Thoracic aorta (tissue), 2 donors: ENCODE measurements at regions not wholly inside any gene's neighbourhood (a gene's known extent, or its start where the extent isn't known, plus 50 kb on each side); places are given as distances from the start of the nearest gene placed in this dataset.

ENCODE experiments used
- ATAC-seq: fragments of 150-250 bp; one replicate; pipeline ENCODE4 v1.8.0; 2017; ENCODE audit warnings: low read depth; ENCODE audit not compliant: insufficient number of reproducible peaks, low FRiP score
- DNase-seq: peaks from one replicate; pipeline ENCODE4 v3.0.0-alpha.2; 2020; ENCODE audit warnings: low spot score
- H3K27ac ChIP-seq, 2 donors: fragments of 200-600 bp; sonication (generic); 1 replicate in 1 of 2; 2 replicates in 1 of 2; pipeline ENCODE4 v1.5.1; 2016; ENCODE audit warnings: mild to moderate bottlenecking in 2 of 2, moderate library complexity in 2 of 2
- H3K27me3 ChIP-seq: fragments of 200-600 bp; sonication (generic); replicated peaks from 2 replicates; pipeline ENCODE4 v1.6.0; 2016; ENCODE audit warnings: mild to moderate bottlenecking; ENCODE audit not compliant: insufficient read depth
- H3K36me3 ChIP-seq: fragments of 200-600 bp; sonication (generic); one replicate; pipeline ENCODE4 v1.5.1; 2016
- H3K4me1 ChIP-seq, 2 donors: fragments of 200-600 bp; sonication (generic); 1 replicate in 1 of 2; 2 replicates in 1 of 2; pipeline versions ENCODE4 v1.5.1 to v1.6.0; 2016; ENCODE audit warnings: low read depth in 2 of 2, mild to moderate bottlenecking in 1 of 2; ENCODE audit not compliant: control insufficient read depth in 1 of 2
- H3K4me3 ChIP-seq: fragments of 200-600 bp; sonication (generic); 2 replicates; pipeline ENCODE4 v1.5.1; 2016; ENCODE audit warnings: mild to moderate bottlenecking
- H3K9me3 ChIP-seq: fragments of 200-600 bp; sonication (generic); 2 replicates; pipeline ENCODE4 v1.5.1; 2016
- CTCF ChIP-seq: fragments of 200-600 bp; sonication (generic); IDR thresholded peaks from one replicate; pipeline ENCODE4 v1.5.1; 2019; ENCODE audit warnings: antibody characterized with exemption

DNA sequence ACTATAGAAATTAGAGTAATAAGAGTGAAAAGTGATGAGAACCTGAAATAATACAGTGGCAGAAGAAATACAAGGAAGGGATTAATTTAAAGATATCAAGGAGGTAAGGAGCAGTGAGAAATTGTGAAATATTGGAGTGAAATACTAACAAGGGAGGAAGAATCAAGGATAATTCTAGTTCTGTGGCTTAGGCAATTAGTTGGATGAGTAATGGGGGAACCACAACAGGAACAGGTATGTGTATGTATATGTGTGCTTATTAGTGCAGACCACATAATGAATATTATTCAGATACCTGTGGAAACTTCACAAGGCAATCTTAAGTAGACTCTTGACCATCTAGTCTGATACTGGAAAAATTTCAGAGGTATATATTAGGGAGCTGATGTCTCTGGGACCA is 143.3 kb downstream of the TINAG start:
- H3K27me3 ChIP-seq: no peaks in the 10 kb centered on the region
- no peaks in the 10 kb centered on the region for H3K4me1 ChIP-seq
- H3K36me3 ChIP-seq: no peaks in the 10 kb centered on the region
- H3K4me3 ChIP-seq: no peak overlapping the region
- H3K27ac ChIP-seq: no peak overlapping the region
- H3K9me3 ChIP-seq: no peaks in the 10 kb centered on the region
- ATAC-seq (no peak), DNase-seq (no peak)
- no peak for TF ChIP-seq CTCF

- Histone ChIP-seq H3K36me3 (no peaks in the 10 kb centered on the region), H3K4me1 (no peaks in the 10 kb centered on the region), H3K27ac (no peak overlapping the region), H3K27me3 (no peaks in the 10 kb centered on the region), H3K9me3 (no peaks in the 10 kb centered on the region), H3K4me3 (no peak overlapping the region)
- TF ChIP-seq CTCF: no peak
- ATAC-seq: no peak
- no peak for DNase-seq
Observed at GRCh38 chr6:54463354-54464024, 155.2 kb downstream of the TINAG start.

GRCh38 chr6:54465649-54466300 is 157.5 kb downstream of the TINAG start:
- TF ChIP-seq CTCF: no peak
- no peak overlapping the region for H3K27ac ChIP-seq
- no peaks in the 10 kb centered on the region for H3K4me1 ChIP-seq
- H3K4me3 ChIP-seq: no peak overlapping the region
- no peaks in the 10 kb centered on the region for H3K9me3 ChIP-seq
- no peaks in the 10 kb centered on the region for H3K36me3 ChIP-seq
- no peak for ATAC-seq
- no peaks in the 10 kb centered on the region for H3K27me3 ChIP-seq
- DNase-seq: no peak

- no peak overlapping the region for H3K27ac ChIP-seq
- no peaks in the 10 kb centered on the region for H3K4me1 ChIP-seq
- no peak for TF ChIP-seq CTCF
Observed at GRCh38 chr6:54467384-54467783, 159.1 kb downstream of the TINAG start.

GRCh38 chr6:54473328-54473727 is 165.1 kb downstream of the TINAG start:
- Histone ChIP-seq H3K4me3 (no peak overlapping the region), H3K27me3 (no peaks in the 10 kb centered on the region), H3K4me1 (no peaks in the 10 kb centered on the region), H3K27ac (no peak overlapping the region), H3K9me3 (no peaks in the 10 kb centered on the region), H3K36me3 (no peaks in the 10 kb centered on the region)
- ATAC-seq (no peak), DNase-seq (no peak)
- no peak for TF ChIP-seq CTCF

More at GRCh38 chr6:54467384-54467783, 159.1 kb downstream of the TINAG start:
- Histone ChIP-seq H3K4me3 (no peak overlapping the region), H3K9me3 (no peaks in the 10 kb centered on the region), H3K36me3 (no peaks in the 10 kb centered on the region), H3K27me3 (no peaks in the 10 kb centered on the region)
- ATAC-seq: no peak
- no peak for DNase-seq
